ENCODE measurements at regions not wholly inside any gene's neighbourhood (a gene's known extent, or its start where the extent isn't known, plus 50 kb on each side); places are given as distances from the start of the nearest gene placed in this dataset.
"Not testable (repeated sequence)": the region's sequence is repeated elsewhere in the genome, so short reads cannot be mapped to it uniquely, and the experiment has no call there.

- not testable (repeated sequence) for DNase-seq (ENCODE audit: low read depth in 2 of 2)
Measured at GRCh38 chr9:74085384-74086037, 411.6 kb upstream of the RORB start.

GRCh38 chr9:74090921-74091320 is 406.2 kb upstream of the RORB start:
- not testable (repeated sequence) for DNase-seq (ENCODE audit: low read depth in 2 of 2)

GRCh38 chr9:74092491-74092834 is 404.7 kb upstream of the RORB start:
- no peak for DNase-seq (ENCODE audit: low read depth in 2 of 2)

GRCh38 chr9:74094037-74094436 is 403.1 kb upstream of the RORB start:
- DNase-seq (ENCODE audit: low read depth in 2 of 2), result not testable (repeated sequence)

GRCh38 chr9:74094766-74095165 is 402.4 kb upstream of the RORB start:
- DNase-seq (ENCODE audit: low read depth in 2 of 2), result no peak

GRCh38 chr9:74095925-74096324 is 401.2 kb upstream of the RORB start:
- no peak for DNase-seq (ENCODE audit: low read depth in 2 of 2)

GRCh38 chr9:74096420-74096819 is 400.7 kb upstream of the RORB start:
- no peak for DNase-seq (ENCODE audit: low read depth in 2 of 2)

GRCh38 chr9:74100042-74100441 is 397.1 kb upstream of the RORB start:
- DNase-seq (ENCODE audit: low read depth in 2 of 2), result no peak

GRCh38 chr9:74102148-74102547 is 395.0 kb upstream of the RORB start:
- not testable (repeated sequence) for DNase-seq (ENCODE audit: low read depth in 2 of 2)

- DNase-seq (ENCODE audit: low read depth in 2 of 2), result no peak
Measured at GRCh38 chr9:74102702-74103101, 394.4 kb upstream of the RORB start.

- DNase-seq (ENCODE audit: low read depth in 2 of 2), result no peak
Measured at GRCh38 chr9:74107692-74108091, 389.4 kb upstream of the RORB start.

- DNase-seq (ENCODE audit: low read depth in 2 of 2), result no peak
Measured at GRCh38 chr9:74115976-74116375, 381.2 kb upstream of the RORB start.

- DNase-seq (ENCODE audit: low read depth in 2 of 2), result no peak
Measured at GRCh38 chr9:74117151-74117550, 380.0 kb upstream of the RORB start.

- no peak for DNase-seq (ENCODE audit: low read depth in 2 of 2)
Measured at GRCh38 chr9:74117731-74118130, 379.4 kb upstream of the RORB start.

GRCh38 chr9:74120061-74120460 is 377.1 kb upstream of the RORB start:
- no peak for DNase-seq (ENCODE audit: low read depth in 2 of 2)

- no peak for DNase-seq (ENCODE audit: low read depth in 2 of 2)
Measured at GRCh38 chr9:74120470-74120869, 376.7 kb upstream of the RORB start.

GRCh38 chr9:74122216-74122615 is 374.9 kb upstream of the RORB start:
- no peak for DNase-seq (ENCODE audit: low read depth in 2 of 2)

GRCh38 chr9:74122661-74123060 is 374.5 kb upstream of the RORB start:
- DNase-seq (ENCODE audit: low read depth in 2 of 2), result no peak

- DNase-seq (ENCODE audit: low read depth in 2 of 2), result no peak
Measured at GRCh38 chr9:74125941-74126340, 371.2 kb upstream of the RORB start.

- DNase-seq (ENCODE audit: low read depth in 2 of 2), result no peak
Measured at GRCh38 chr9:74132986-74133385, 364.1 kb upstream of the RORB start.

- no peak for DNase-seq (ENCODE audit: low read depth in 2 of 2)
Measured at GRCh38 chr9:74133921-74134320, 363.2 kb upstream of the RORB start.

- no peak for DNase-seq (ENCODE audit: low read depth in 2 of 2)
Measured at GRCh38 chr9:74138182-74138581, 359.0 kb upstream of the RORB start.

- no peak for DNase-seq (ENCODE audit: low read depth in 2 of 2)
Measured at GRCh38 chr9:74140141-74140540, 357.0 kb upstream of the RORB start.

GRCh38 chr9:74147906-74148305 is 349.2 kb upstream of the RORB start:
- no peak for DNase-seq (ENCODE audit: low read depth in 2 of 2)

Data from stimulated activated CD4-positive, alpha-beta T cell treated with anti-CD3 and anti-CD28 coated beads, Interleukin-1b, Interleukin-23, amount 100 ng/mL, for 1 hour (primary cell).